RWPE1 (cell line): ENCODE measurements at regions not wholly inside any gene's neighbourhood (a gene's known extent, or its start where the extent isn't known, plus 50 kb on each side); places are given as distances from the start of the nearest gene placed in this dataset.
A peak's percentile ranks its signal among the peaks of the same experiment; 100 is the strongest.

Experiments
- CTCF ChIA-PET: fragments of 350-600 bp; sonication (Branson Sonifier 250); formaldehyde crosslinking; extraction: SDS; loops from one replicate; lab custom pipeline; 2021; lab: Yijun Ruan, JAX
- POLR2A ChIA-PET: fragments of 400-600 bp; formaldehyde crosslinking; extraction: SDS; loops from one replicate; lab custom pipeline; 2020; ENCODE audit warnings: antibody characterized with exemption; ENCODE audit not compliant: low non-redundant PET; lab: Yijun Ruan, JAX
- DNase-seq: peaks from one replicate; pipeline ENCODE4 v3.0.0; 2012; ENCODE audit warnings: low spot score
- H3K27ac ChIP-seq: fragments of 450-650 bp; 2 replicates; pipeline ENCODE4 v1.5.1; 2017
- TF ChIP-seq, protein P1 (sequence below): fragments of 450-650 bp; conservative IDR thresholded peaks from 2 replicates; pipeline ENCODE4 v1.5.1; 2017; ENCODE audit warnings: low read depth, mild to moderate bottlenecking

GRCh38 chr6:217048-217659 lies 75.1 kb upstream of the DUSP22 start:
- H3K27ac ChIP-seq: no peak overlapping the region
- POLR2A ChIA-PET: no interaction called here
- CTCF ChIA-PET: interaction anchor here (0.6 to 0.7 kb wide), 3 partner anchors 13 to 734 kb away, joined by 3 read pairs; no protein-coding TSS in a partner anchor
- no peak for DNase-seq
- TF ChIP-seq, protein P1, sequence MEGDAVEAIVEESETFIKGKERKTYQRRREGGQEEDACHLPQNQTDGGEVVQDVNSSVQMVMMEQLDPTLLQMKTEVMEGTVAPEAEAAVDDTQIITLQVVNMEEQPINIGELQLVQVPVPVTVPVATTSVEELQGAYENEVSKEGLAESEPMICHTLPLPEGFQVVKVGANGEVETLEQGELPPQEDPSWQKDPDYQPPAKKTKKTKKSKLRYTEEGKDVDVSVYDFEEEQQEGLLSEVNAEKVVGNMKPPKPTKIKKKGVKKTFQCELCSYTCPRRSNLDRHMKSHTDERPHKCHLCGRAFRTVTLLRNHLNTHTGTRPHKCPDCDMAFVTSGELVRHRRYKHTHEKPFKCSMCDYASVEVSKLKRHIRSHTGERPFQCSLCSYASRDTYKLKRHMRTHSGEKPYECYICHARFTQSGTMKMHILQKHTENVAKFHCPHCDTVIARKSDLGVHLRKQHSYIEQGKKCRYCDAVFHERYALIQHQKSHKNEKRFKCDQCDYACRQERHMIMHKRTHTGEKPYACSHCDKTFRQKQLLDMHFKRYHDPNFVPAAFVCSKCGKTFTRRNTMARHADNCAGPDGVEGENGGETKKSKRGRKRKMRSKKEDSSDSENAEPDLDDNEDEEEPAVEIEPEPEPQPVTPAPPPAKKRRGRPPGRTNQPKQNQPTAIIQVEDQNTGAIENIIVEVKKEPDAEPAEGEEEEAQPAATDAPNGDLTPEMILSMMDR: 0 out of 2 replicates have a peak, but pooled peaks have one; percentile 15

- H3K27ac ChIP-seq: no peak overlapping the region
- no peak for DNase-seq
- TF ChIP-seq, protein P1: no peak
- ChIA-PET POLR2A (no interaction called here), CTCF (no interaction called here)
Observed at GRCh38 chr6:218153-219018, 73.9 kb upstream of the DUSP22 start.

DNA sequence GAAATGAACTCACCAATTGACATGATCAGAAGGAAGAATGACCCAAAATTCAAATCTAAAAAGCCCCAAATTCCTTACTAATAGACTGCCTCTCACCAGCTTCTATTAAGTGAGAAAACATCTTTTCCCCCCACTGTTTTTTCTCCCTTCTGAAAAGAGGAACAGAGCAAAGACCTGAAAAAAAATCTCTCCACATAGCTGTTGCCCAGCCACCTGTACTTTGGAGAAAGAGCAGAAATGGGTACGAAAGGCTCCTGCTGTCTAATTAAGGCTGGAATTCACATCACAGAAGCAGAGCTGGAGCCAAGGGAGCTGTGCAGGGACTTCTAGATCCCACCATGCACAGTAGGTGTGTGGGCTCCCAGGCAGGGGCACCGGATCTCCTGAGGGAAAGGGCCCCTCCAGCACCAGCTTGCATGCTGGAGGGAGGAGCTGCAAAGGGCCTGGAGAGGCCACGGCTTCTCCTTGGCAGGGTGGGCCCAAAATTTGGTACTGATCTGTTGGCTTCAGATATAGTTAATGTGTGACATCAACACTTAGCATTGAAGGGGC lies 73.2 kb upstream of the DUSP22 start:
- ChIA-PET CTCF (interaction anchor here (0.6 kb wide), 1 partner anchor 1189 kb away, joined by 3 read pairs; no protein-coding TSS in a partner anchor), POLR2A (no interaction called here)
- TF ChIP-seq, protein P1: no peak
- DNase-seq: no peak
- H3K27ac ChIP-seq: no peak overlapping the region

GRCh38 chr6:219641-220198 lies 72.6 kb upstream of the DUSP22 start:
- CTCF ChIA-PET: interaction anchor here (0.6 kb wide), 1 partner anchor 1188 kb away, joined by 3 read pairs; no protein-coding TSS in a partner anchor
- TF ChIP-seq, protein P1: no peak
- H3K27ac ChIP-seq: no peak overlapping the region
- DNase-seq: peak; percentile 69
- POLR2A ChIA-PET: no interaction called here

DNA sequence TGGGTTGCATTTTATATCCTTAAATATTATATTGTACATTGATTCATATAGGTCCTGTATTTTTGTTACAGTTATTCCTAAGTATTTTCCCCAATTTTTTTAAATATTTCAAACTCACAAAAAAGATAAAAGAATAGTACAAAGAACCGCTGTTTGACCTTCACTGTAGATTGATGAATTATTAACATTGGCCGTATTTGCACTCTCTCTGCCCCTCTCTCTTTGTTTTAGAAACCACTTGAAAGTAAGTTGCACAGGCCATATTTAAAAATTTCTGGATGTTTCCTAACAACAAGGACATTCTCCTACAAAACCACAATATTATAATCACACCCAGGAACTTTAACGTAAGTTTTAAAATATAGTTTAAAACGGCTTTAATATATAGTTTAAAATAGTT lies 72.0 kb upstream of the DUSP22 start:
- ChIA-PET CTCF (no interaction called here), POLR2A (no interaction called here)
- H3K27ac ChIP-seq: no peak overlapping the region
- no peak for DNase-seq
- TF ChIP-seq, protein P1: no peak

DNA sequence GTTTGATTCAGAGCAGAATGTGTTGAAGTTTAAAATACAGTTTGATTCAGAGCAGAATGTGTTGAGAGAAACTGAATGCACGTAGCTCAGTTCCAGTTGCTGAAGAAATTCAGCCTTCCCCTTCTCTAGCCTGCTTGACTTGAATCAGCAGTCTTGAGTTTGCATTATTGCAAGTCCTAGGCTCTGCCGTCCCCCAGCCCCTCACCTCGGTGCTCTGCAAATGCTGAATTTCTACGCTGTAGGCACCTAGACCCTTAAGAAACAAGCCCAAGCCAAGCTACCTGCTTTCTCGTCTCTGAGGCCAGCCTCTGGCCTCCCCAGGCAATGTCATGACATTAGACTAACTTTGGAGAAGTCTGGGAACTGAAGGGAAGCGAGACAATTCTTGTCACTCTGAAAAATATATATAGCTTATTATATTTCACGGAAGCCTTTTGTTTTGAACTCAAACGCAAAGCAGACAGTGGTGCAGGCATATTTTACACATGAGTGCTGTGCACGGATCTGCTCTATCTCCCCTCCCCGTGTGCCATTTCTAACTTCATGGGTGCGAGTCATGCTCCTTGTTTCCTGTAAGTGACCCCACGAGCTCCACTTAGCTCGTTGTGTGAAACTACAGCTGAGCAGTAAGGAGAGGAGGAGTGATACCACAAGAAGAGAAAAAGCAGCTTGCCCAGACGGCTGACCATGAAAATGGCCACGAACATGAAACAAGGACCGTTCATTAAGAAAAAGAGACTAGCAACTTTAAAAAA lies 71.4 kb upstream of the DUSP22 start:
- TF ChIP-seq, protein P1: no peak
- POLR2A ChIA-PET: no interaction called here
- no peak for DNase-seq

More for the DNA sequence above, 71.4 kb upstream of the DUSP22 start:
- CTCF ChIA-PET: no interaction called here
- H3K27ac ChIP-seq: no peak overlapping the region
